ENCODE measurements at regions not wholly inside any gene's neighbourhood (a gene's known extent, or its start where the extent isn't known, plus 50 kb on each side); places are given as distances from the start of the nearest gene placed in this dataset.

GRCh38 chr14:35213869-35214387 lies 78.3 kb upstream of the PSMA6 start:
- no peak for TF ChIP-seq CTCF (IDR thresholded peaks at IDR 0.05; ENCODE audit: insufficient read depth, low read length, poor library complexity, severe bottlenecking)
- TF ChIP-seq EZH2phosphoT487 (conservative IDR thresholded peaks at IDR 0.05; ENCODE audit: low read length): no peak
